Keratinocyte (primary cell): ENCODE measurements at regions not wholly inside any gene's neighbourhood (a gene's known extent, or its start where the extent isn't known, plus 50 kb on each side); places are given as distances from the start of the nearest gene placed in this dataset.
"Not testable (repeated sequence)": the region's sequence is repeated elsewhere in the genome, so short reads cannot be mapped to it uniquely, and the experiment has no call there.

Source experiments
- DNase-seq: peaks from one replicate; pipeline ENCODE4 v3.0.0-alpha.2; 2011; ENCODE audit warnings: low read depth, missing footprints, low spot score
- FAIRE-seq: peaks from 2 replicates; lab custom pipeline; 2011; peaks lifted over from hg19 to GRCh38; lab: Jason Lieb, UNC
- H2AFZ ChIP-seq: 2 replicates; pipeline ENCODE4 v1.6.0; 2012; ENCODE audit warnings: low read length, control low read depth, inconsistent platforms; ENCODE audit not compliant: control insufficient read depth
- H3K27ac ChIP-seq: 2 replicates; pipeline ENCODE4 v1.5.1; 2011; ENCODE audit warnings: low read length; ENCODE audit not compliant: control insufficient read depth, insufficient read depth
- H3K27me3 ChIP-seq: 3 replicates; pipeline ENCODE4 v1.6.0; 2011; ENCODE audit warnings: low read length; ENCODE audit not compliant: control insufficient read depth, insufficient read depth; ENCODE audit errors: extremely low read depth
- H3K36me3 ChIP-seq, 2 experiments: 2 replicates in 1 of 2; 3 replicates in 1 of 2; pipeline ENCODE4 v1.5.1; 2011; ENCODE audit warnings: low read length in 2 of 2, mild to moderate bottlenecking in 1 of 2; ENCODE audit not compliant: control insufficient read depth in 2 of 2, insufficient read depth in 2 of 2; ENCODE audit errors: extremely low read depth in 1 of 2
- H3K4me1 ChIP-seq: 3 replicates; pipeline ENCODE4 v1.5.1; 2011; ENCODE audit warnings: low read length; ENCODE audit not compliant: control insufficient read depth, insufficient read depth; ENCODE audit errors: extremely low read depth
- H3K4me2 ChIP-seq: 3 replicates; pipeline ENCODE4 v1.6.0; 2011; ENCODE audit warnings: low read depth, low read length; ENCODE audit not compliant: control insufficient read depth, insufficient read depth; ENCODE audit errors: extremely low read depth
- H3K4me3 ChIP-seq, 3 experiments: fragments of 200-600 bp in 1 of 3; sonication (generic) in 1 of 3; 2 replicates in 2 of 3; 3 replicates in 1 of 3; pipeline ENCODE4 v1.5.1; 2011 to 2016; ENCODE audit warnings: low read length in 3 of 3, mild to moderate bottlenecking in 3 of 3, control low read depth in 2 of 3, inconsistent platforms in 1 of 3, low read depth in 1 of 3, mixed read lengths in 1 of 3, mixed run types in 1 of 3, moderate library complexity in 1 of 3; ENCODE audit not compliant: control insufficient read depth in 2 of 3, insufficient read depth in 2 of 3; ENCODE audit errors: extremely low read depth in 1 of 3
- H3K79me2 ChIP-seq: 2 replicates; pipeline ENCODE4 v1.6.0; 2012; ENCODE audit warnings: low read length; ENCODE audit not compliant: control insufficient read depth, insufficient read depth
- H3K9ac ChIP-seq: 3 replicates; pipeline ENCODE4 v1.6.0; 2011; ENCODE audit warnings: low read length; ENCODE audit not compliant: control insufficient read depth, insufficient read depth; ENCODE audit errors: extremely low read depth
- H3K9me1 ChIP-seq: 3 replicates; pipeline ENCODE4 v1.6.0; 2011; ENCODE audit warnings: low read length; ENCODE audit not compliant: control insufficient read depth, insufficient read depth; ENCODE audit errors: extremely low read depth
- H3K9me3 ChIP-seq: 2 replicates; pipeline ENCODE4 v1.5.1; 2012; ENCODE audit warnings: low read depth, low read length; ENCODE audit not compliant: control insufficient read depth
- H4K20me1 ChIP-seq: 3 replicates; pipeline ENCODE4 v1.6.0; 2011; ENCODE audit warnings: low read length; ENCODE audit not compliant: control insufficient read depth, insufficient read depth; ENCODE audit errors: extremely low read depth
- CTCF ChIP-seq, 3 experiments: IDR thresholded peaks in 1 of 3; conservative IDR thresholded peaks in 1 of 3; optimal IDR thresholded peaks in 1 of 3; 2 replicates in 2 of 3; 3 replicates in 1 of 3; pipeline versions ENCODE3 to v1.5.1; 2011; ENCODE audit warnings: low read length in 3 of 3, mild to moderate bottlenecking in 3 of 3, moderate library complexity in 2 of 3, control low read depth in 1 of 3, inconsistent platforms in 1 of 3; ENCODE audit not compliant: insufficient read depth in 2 of 3; ENCODE audit errors: extremely low read depth in 1 of 3
- EZH2 ChIP-seq: IDR thresholded peaks from one replicate; pipeline ENCODE4 v1.6.1; 2012; ENCODE audit warnings: inconsistent platforms, mild to moderate bottlenecking, low read length, moderate library complexity
- dilution Hi-C: fragments of 300-500 bp; cut with MboI; formaldehyde crosslinking; loops from one replicate; pipeline ENCODE4 v1.7.0; 2020; ENCODE audit warnings: low sequenced_read_pairs; ENCODE audit not compliant: extremely low pct_ligation_motif_present

DNA sequence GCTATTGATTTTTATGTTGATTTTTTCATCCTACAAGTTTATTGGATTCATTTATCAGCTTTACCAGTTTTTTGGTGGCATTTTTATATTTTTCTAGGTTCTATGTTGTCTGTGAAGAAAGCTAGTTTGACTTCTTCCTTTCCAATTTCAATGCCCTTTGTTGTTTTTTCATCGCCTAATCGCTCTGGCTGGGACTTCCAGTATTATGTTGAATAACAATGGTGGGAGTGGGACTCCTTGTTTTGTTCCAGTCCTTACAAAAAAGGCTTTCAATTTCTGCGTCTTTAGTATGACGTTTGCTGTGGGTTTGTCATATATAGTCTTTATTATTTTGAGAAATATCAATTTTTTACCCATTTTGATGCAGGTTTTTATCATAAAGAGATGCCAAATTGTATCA is 175.6 kb upstream of the CCNH start:
- Histone ChIP-seq H3K79me2 (no peaks in the 10 kb centered on the region), H3K36me3 (no peaks in the 10 kb centered on the region), H3K9ac (no peak overlapping the region), H3K27me3 (no peaks in the 10 kb centered on the region), H3K4me1 (no peaks in the 10 kb centered on the region), H3K27ac (no peak overlapping the region), H3K9me1 (no peaks in the 10 kb centered on the region), H3K4me3 (no peak overlapping the region), H4K20me1 (no peaks in the 10 kb centered on the region), H2AFZ (no peak overlapping the region), H3K4me2 (no peak overlapping the region), H3K9me3 (no peaks in the 10 kb centered on the region)
- FAIRE-seq = no peak
- no peak for TF ChIP-seq CTCF (optimal IDR thresholded peaks at IDR 0.05 in 1 of 3, IDR thresholded peaks at IDR 0.05 in 1 of 3, conservative IDR thresholded peaks at IDR 0.05 in 1 of 3; ENCODE audit: extremely low read depth in 1 of 3, insufficient read depth in 2 of 3, low read length in 3 of 3)
- no peak for TF ChIP-seq EZH2
- dilution Hi-C loops = no loop called here
- DNase-seq = no peak

GRCh38 chr5:87583704-87584103 is 171.0 kb upstream of the CCNH start:
- H3K27ac ChIP-seq, dilution Hi-C loops, H2AFZ ChIP-seq, H3K9me3 ChIP-seq, H3K9me1 ChIP-seq, H3K79me2 ChIP-seq, H3K4me3 ChIP-seq, FAIRE-seq, DNase-seq, H3K36me3 ChIP-seq, H3K9ac ChIP-seq, H4K20me1 ChIP-seq, H3K27me3 ChIP-seq, H3K4me1 ChIP-seq, H3K4me2 ChIP-seq: not testable (repeated sequence)

- TF ChIP-seq CTCF (optimal IDR thresholded peaks at IDR 0.05 in 1 of 3, IDR thresholded peaks at IDR 0.05 in 1 of 3, conservative IDR thresholded peaks at IDR 0.05 in 1 of 3; ENCODE audit: extremely low read depth in 1 of 3, insufficient read depth in 2 of 3, low read length in 3 of 3) (no peak), EZH2 (no peak)
- FAIRE-seq (no peak), DNase-seq (no peak)
- Histone ChIP-seq H3K79me2 (no peaks in the 10 kb centered on the region), H3K36me3 (no peaks in the 10 kb centered on the region), H3K9ac (no peak overlapping the region), H3K9me3 (no peaks in the 10 kb centered on the region), H3K4me2 (no peak overlapping the region), H3K27me3 (no peaks in the 10 kb centered on the region), H3K27ac (no peak overlapping the region), H2AFZ (no peak overlapping the region), H3K9me1 (no peaks in the 10 kb centered on the region), H3K4me3 (no peak overlapping the region), H4K20me1 (no peaks in the 10 kb centered on the region), H3K4me1 (no peaks in the 10 kb centered on the region)
- dilution Hi-C loops = no loop called here
Measured at GRCh38 chr5:87582149-87582548, 169.4 kb upstream of the CCNH start.
